Osteoblast (primary cell): ENCODE measurements at regions not wholly inside any gene's neighbourhood (a gene's known extent, or its start where the extent isn't known, plus 50 kb on each side); places are given as distances from the start of the nearest gene placed in this dataset.
"Not testable (repeated sequence)": the region's sequence is repeated elsewhere in the genome, so short reads cannot be mapped to it uniquely, and the experiment has no call there.

Source experiments
- DNase-seq: peaks from one replicate; pipeline ENCODE4 v3.0.0; 2011; ENCODE audit warnings: low spot score, mixed read lengths; ENCODE audit not compliant: insufficient read length; ENCODE audit errors: missing footprints
- H2AFZ ChIP-seq: 2 replicates; pipeline ENCODE4 v1.6.0; 2011; ENCODE audit warnings: mild to moderate bottlenecking, low read length
- H3K27ac ChIP-seq: 2 replicates; pipeline ENCODE4 v1.5.1; 2011; ENCODE audit warnings: mild to moderate bottlenecking, low read depth, low read length, moderate library complexity
- H3K27me3 ChIP-seq: 2 replicates; pipeline ENCODE4 v1.6.0; 2012; ENCODE audit warnings: mild to moderate bottlenecking, control low read depth, inconsistent platforms, low read length, moderate library complexity; ENCODE audit not compliant: insufficient read depth
- H3K36me3 ChIP-seq: 2 replicates; pipeline ENCODE4 v1.5.1; 2011; ENCODE audit warnings: mild to moderate bottlenecking, low read length, control low read depth, moderate library complexity; ENCODE audit not compliant: insufficient read depth
- H3K4me1 ChIP-seq: 2 replicates; pipeline ENCODE4 v1.5.1; 2011; ENCODE audit warnings: mild to moderate bottlenecking, low read length, control low read depth, moderate library complexity; ENCODE audit not compliant: insufficient read depth
- H3K4me2 ChIP-seq: 2 replicates; pipeline ENCODE4 v1.6.0; 2011; ENCODE audit warnings: mild to moderate bottlenecking, low read length; ENCODE audit not compliant: insufficient read depth
- H3K4me3 ChIP-seq: fragments of 200-600 bp; sonication (generic); 3 replicates; pipeline ENCODE4 v1.5.1; 2012; ENCODE audit warnings: mild to moderate bottlenecking, low read length, inconsistent platforms; ENCODE audit not compliant: insufficient read depth
- H3K79me2 ChIP-seq: 2 replicates; pipeline ENCODE4 v1.6.0; 2012; ENCODE audit warnings: mild to moderate bottlenecking, low read length, control low read depth, inconsistent platforms; ENCODE audit not compliant: insufficient read depth
- H3K9me3 ChIP-seq: 2 replicates; pipeline ENCODE4 v1.5.1; 2011; ENCODE audit warnings: low read depth, low read length, control low read depth
- H4K20me1 ChIP-seq: 2 replicates; pipeline ENCODE4 v1.6.0; 2012; ENCODE audit warnings: mild to moderate bottlenecking, low read length, control low read depth; ENCODE audit not compliant: insufficient read depth
- TF ChIP-seq, protein P1 (sequence below): IDR thresholded peaks from 2 replicates; pipeline ENCODE4 v1.5.1; 2011; ENCODE audit warnings: mild to moderate bottlenecking, low read depth, low read length, moderate library complexity; ENCODE audit errors: extremely low read depth

DNA sequence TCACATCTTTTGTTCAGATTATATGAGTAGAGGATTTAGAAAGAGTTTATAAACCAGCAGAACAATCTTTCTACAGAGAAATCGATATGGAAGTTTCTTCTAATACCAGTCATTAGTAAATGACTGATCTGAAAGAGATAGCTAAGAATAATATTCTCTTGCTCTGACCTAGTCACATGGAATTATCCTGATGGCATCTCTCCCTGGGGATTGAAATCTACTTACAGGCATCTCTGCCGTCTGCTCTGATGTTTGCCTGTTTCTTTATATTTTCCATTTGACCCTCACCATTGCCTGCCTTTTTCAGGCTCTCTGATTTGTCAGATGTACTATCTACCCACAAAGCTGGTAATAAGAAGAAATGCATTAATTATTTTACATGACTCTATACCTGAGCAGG is 1157.3 kb downstream of the PCDH7 start:
- TF ChIP-seq, protein P1, sequence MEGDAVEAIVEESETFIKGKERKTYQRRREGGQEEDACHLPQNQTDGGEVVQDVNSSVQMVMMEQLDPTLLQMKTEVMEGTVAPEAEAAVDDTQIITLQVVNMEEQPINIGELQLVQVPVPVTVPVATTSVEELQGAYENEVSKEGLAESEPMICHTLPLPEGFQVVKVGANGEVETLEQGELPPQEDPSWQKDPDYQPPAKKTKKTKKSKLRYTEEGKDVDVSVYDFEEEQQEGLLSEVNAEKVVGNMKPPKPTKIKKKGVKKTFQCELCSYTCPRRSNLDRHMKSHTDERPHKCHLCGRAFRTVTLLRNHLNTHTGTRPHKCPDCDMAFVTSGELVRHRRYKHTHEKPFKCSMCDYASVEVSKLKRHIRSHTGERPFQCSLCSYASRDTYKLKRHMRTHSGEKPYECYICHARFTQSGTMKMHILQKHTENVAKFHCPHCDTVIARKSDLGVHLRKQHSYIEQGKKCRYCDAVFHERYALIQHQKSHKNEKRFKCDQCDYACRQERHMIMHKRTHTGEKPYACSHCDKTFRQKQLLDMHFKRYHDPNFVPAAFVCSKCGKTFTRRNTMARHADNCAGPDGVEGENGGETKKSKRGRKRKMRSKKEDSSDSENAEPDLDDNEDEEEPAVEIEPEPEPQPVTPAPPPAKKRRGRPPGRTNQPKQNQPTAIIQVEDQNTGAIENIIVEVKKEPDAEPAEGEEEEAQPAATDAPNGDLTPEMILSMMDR, result no peak
- DNase-seq, result no peak
- no peaks in the 10 kb centered on the region for H3K27me3 ChIP-seq
- no peaks in the 10 kb centered on the region for H3K4me1 ChIP-seq
- no peaks in the 10 kb centered on the region for H3K79me2 ChIP-seq
- H4K20me1 ChIP-seq, result no peaks in the 10 kb centered on the region
- no peak overlapping the region for H3K4me3 ChIP-seq
- H3K9me3 ChIP-seq, result peaks cover 2% of the 10 kb centered on the region
- H3K36me3 ChIP-seq, result no peaks in the 10 kb centered on the region
- H2AFZ ChIP-seq, result no peak overlapping the region
- no peak overlapping the region for H3K4me2 ChIP-seq
- H3K27ac ChIP-seq, result no peak overlapping the region

DNA sequence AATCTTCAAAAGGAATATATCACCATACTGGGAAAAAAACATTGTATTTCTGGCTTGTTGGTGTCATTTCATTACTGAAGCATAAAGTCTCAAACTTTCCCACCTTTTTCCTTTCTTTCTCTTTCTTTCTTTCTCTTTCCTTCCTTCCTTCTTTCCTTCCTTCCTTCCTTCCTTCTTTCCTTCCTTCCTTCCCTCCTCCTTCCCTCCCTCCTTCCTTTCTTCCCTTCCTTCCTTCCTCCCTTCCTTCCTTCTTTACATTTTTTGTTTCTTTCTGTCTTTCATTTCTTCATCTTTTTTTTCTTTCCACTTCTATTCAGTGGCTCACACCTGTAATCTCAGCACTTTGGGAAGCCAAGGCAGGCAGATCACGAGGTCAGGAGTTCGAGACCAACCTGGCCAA is 1160.7 kb downstream of the PCDH7 start:
- peak; percentile 14 for DNase-seq
- H3K79me2 ChIP-seq, H3K4me3 ChIP-seq, H3K4me1 ChIP-seq, H2AFZ ChIP-seq, H3K9me3 ChIP-seq, H3K36me3 ChIP-seq, H4K20me1 ChIP-seq, H3K27me3 ChIP-seq, H3K27ac ChIP-seq, H3K4me2 ChIP-seq: not testable (repeated sequence)

DNA sequence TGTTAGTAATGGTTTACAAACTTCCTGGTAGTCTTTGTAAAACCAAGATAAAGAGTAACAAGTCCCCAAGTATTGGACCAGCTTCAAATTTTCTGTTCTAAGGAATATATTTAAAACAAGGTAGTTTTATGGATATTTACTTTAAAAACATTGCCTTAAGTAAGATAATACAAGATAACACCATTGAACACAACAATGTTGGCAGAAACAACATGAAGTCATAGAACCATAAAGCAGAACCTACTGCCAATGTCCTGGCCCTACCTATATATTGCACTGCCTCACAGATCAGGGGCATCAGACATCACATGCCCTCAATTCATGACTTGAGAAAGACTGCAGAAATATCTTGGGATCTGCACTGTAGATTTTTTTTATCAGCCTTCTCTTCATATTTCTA is 1176.2 kb downstream of the PCDH7 start:
- peak; percentile 1 for DNase-seq
- H3K4me3 ChIP-seq, result no peak overlapping the region
- TF ChIP-seq, protein P1, result no peak
- no peak overlapping the region for H3K4me2 ChIP-seq
- H3K79me2 ChIP-seq, result no peaks in the 10 kb centered on the region
- H4K20me1 ChIP-seq, result no peaks in the 10 kb centered on the region
- no peak overlapping the region for H3K27ac ChIP-seq
- H3K36me3 ChIP-seq, result no peaks in the 10 kb centered on the region
- H3K9me3 ChIP-seq, result peaks cover 2% of the 10 kb centered on the region
- H3K27me3 ChIP-seq, result no peaks in the 10 kb centered on the region
- no peaks in the 10 kb centered on the region for H3K4me1 ChIP-seq
- no peak overlapping the region for H2AFZ ChIP-seq

DNA sequence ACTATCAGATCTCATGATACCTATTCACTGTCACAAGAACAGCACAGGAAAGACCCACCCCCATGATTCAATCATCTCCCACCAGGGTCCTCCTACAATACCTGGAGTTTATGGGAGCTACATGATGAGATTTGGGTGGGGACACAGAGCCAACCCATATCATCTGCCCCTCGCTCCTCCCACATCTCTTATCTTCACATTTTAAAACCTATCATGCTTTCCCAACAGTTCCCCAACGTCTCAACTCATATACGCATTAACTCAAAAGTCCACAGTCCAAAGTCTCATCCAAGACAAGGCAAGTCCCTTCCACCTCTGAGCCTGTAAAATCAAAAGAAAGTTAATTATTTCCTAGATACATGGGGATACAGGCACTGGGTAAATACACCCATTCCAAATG is 1185.2 kb downstream of the PCDH7 start:
- no peak overlapping the region for H3K4me2 ChIP-seq
- H3K27me3 ChIP-seq, result no peaks in the 10 kb centered on the region
- no peaks in the 10 kb centered on the region for H4K20me1 ChIP-seq
- H3K79me2 ChIP-seq, result no peaks in the 10 kb centered on the region
- no peak overlapping the region for H3K4me3 ChIP-seq
- no peak for DNase-seq
- TF ChIP-seq, protein P1, result no peak
- peaks cover 3% of the 10 kb centered on the region for H3K9me3 ChIP-seq
- H3K4me1 ChIP-seq, result no peaks in the 10 kb centered on the region
- no peak overlapping the region for H3K27ac ChIP-seq
- no peak overlapping the region for H2AFZ ChIP-seq
- no peaks in the 10 kb centered on the region for H3K36me3 ChIP-seq

DNA sequence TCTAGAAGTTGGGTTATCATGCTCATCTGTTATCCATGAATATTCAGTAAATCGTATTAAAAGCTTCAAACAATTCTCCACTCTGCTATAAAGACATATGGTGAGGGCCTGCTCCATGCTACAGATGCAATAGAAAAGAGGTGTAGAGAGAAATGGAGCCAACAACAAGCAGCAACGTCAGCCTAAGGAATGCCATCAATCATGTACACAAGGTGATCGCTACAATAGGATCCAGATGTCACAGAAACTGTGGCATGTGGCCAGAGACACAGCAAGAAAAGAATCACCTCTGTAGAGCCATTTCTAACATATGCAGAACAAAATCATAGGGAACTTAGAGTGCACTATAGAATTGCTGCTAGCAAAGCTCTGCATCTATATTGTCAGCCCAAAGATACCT is 1188.1 kb downstream of the PCDH7 start:
- no peak overlapping the region for H3K4me2 ChIP-seq
- no peaks in the 10 kb centered on the region for H3K36me3 ChIP-seq
- TF ChIP-seq, protein P1, result no peak

More for the DNA sequence above, 1188.1 kb downstream of the PCDH7 start:
- H3K4me1 ChIP-seq, result no peaks in the 10 kb centered on the region
- no peak overlapping the region for H2AFZ ChIP-seq
- H3K27ac ChIP-seq, result no peak overlapping the region
- DNase-seq, result no peak
- H3K79me2 ChIP-seq, result no peaks in the 10 kb centered on the region
- H3K9me3 ChIP-seq, result peaks cover 3% of the 10 kb centered on the region
- no peaks in the 10 kb centered on the region for H4K20me1 ChIP-seq
- no peak overlapping the region for H3K4me3 ChIP-seq
- H3K27me3 ChIP-seq, result no peaks in the 10 kb centered on the region
